T-helper 2 cell treated with Interferon-gamma antibody and Interleukin-4, amounts not matched to agents 5 μg/mL and 100 μg/mL, for 36 hours (primary cell): ENCODE measurements at regions not wholly inside any gene's neighbourhood (a gene's known extent, or its start where the extent isn't known, plus 50 kb on each side); places are given as distances from the start of the nearest gene placed in this dataset.
"Not testable (repeated sequence)": the region's sequence is repeated elsewhere in the genome, so short reads cannot be mapped to it uniquely, and the experiment has no call there.

Source experiments
- DNase-seq: peaks from one replicate; pipeline ENCODE4 v3.0.0; 2021; ENCODE audit warnings: low spot score
- H3K27ac Mint-ChIP-seq: one replicate; pipeline ENCODE4 v1.8.0; 2021; ENCODE audit warnings: mild to moderate bottlenecking, mixed read lengths
- H3K27me3 Mint-ChIP-seq: one replicate; pipeline ENCODE4 v1.8.0; 2021; ENCODE audit warnings: low read depth, mixed read lengths
- H3K36me3 Mint-ChIP-seq: one replicate; pipeline ENCODE4 v1.8.0; 2021; ENCODE audit warnings: low read depth, mixed read lengths
- H3K4me1 Mint-ChIP-seq: one replicate; pipeline ENCODE4 v1.8.0; 2021; ENCODE audit warnings: low read depth, mixed read lengths
- H3K4me3 Mint-ChIP-seq: one replicate; pipeline ENCODE4 v1.8.0; 2022; ENCODE audit warnings: mild to moderate bottlenecking, moderate library complexity, mixed read lengths
- H3K9me3 Mint-ChIP-seq: one replicate; pipeline ENCODE4 v1.8.0; 2021; ENCODE audit warnings: mixed read lengths

GRCh38 chr18:10094655-10095054, 180.8 kb downstream of the VAPA start:
- Mint-ChIP-seq H3K27me3 (peaks cover 4% of the 10 kb centered on the region), H3K4me3 (no peak overlapping the region), H3K9me3 (no peaks in the 10 kb centered on the region), H3K27ac (no peak overlapping the region), H3K36me3 (no peaks in the 10 kb centered on the region), H3K4me1 (no peaks in the 10 kb centered on the region)
- DNase-seq = no peak

- Mint-ChIP-seq H3K4me3 (no peak overlapping the region), H3K9me3 (no peaks in the 10 kb centered on the region), H3K27me3 (peaks cover under 1% of the 10 kb centered on the region), H3K27ac (no peak overlapping the region), H3K4me1 (no peaks in the 10 kb centered on the region), H3K36me3 (no peaks in the 10 kb centered on the region)
- no peak for DNase-seq
These were observed 181.5 kb downstream of the VAPA start for GRCh38 chr18:10095356-10095755.

GRCh38 chr18:10099539-10100140, 185.8 kb downstream of the VAPA start:
- Mint-ChIP-seq H3K27me3 (no peaks in the 10 kb centered on the region), H3K27ac (no peak overlapping the region), H3K4me3 (no peak overlapping the region), H3K36me3 (no peaks in the 10 kb centered on the region), H3K9me3 (no peaks in the 10 kb centered on the region), H3K4me1 (no peaks in the 10 kb centered on the region)
- DNase-seq = no peak

- Mint-ChIP-seq H3K27me3 (no peaks in the 10 kb centered on the region), H3K4me3 (no peak overlapping the region), H3K27ac (no peak overlapping the region), H3K9me3 (no peaks in the 10 kb centered on the region), H3K36me3 (no peaks in the 10 kb centered on the region), H3K4me1 (no peaks in the 10 kb centered on the region)
- no peak for DNase-seq
These were observed 186.4 kb downstream of the VAPA start for GRCh38 chr18:10100196-10100595.

- no peaks in the 10 kb centered on the region for H3K4me1 Mint-ChIP-seq
- H3K27me3 Mint-ChIP-seq = no peaks in the 10 kb centered on the region
- DNase-seq = no peak
- no peak overlapping the region for H3K27ac Mint-ChIP-seq
- no peaks in the 10 kb centered on the region for H3K36me3 Mint-ChIP-seq
- H3K9me3 Mint-ChIP-seq = peaks cover 5% of the 10 kb centered on the region
- H3K4me3 Mint-ChIP-seq = no peak overlapping the region
These were observed 187.3 kb downstream of the VAPA start for GRCh38 chr18:10100941-10101701.

GRCh38 chr18:10101729-10102128, 187.9 kb downstream of the VAPA start:
- Mint-ChIP-seq H3K27me3 (no peaks in the 10 kb centered on the region), H3K4me3 (no peak overlapping the region), H3K27ac (no peak overlapping the region), H3K9me3 (peaks cover 5% of the 10 kb centered on the region), H3K4me1 (no peaks in the 10 kb centered on the region), H3K36me3 (no peaks in the 10 kb centered on the region)
- DNase-seq = no peak

GRCh38 chr18:10105118-10105517, 191.3 kb downstream of the VAPA start:
- not testable (repeated sequence) for DNase-seq, H3K36me3 Mint-ChIP-seq, H3K27ac Mint-ChIP-seq, H3K27me3 Mint-ChIP-seq, H3K4me3 Mint-ChIP-seq, H3K9me3 Mint-ChIP-seq, H3K4me1 Mint-ChIP-seq

- no peak overlapping the region for H3K27ac Mint-ChIP-seq
These were observed 197.4 kb downstream of the VAPA start for GRCh38 chr18:10111191-10111590.

GRCh38 chr18:10111944-10112343, 198.1 kb downstream of the VAPA start:
- peaks cover 3% of the 10 kb centered on the region for H3K27me3 Mint-ChIP-seq
- DNase-seq = no peak
- H3K36me3 Mint-ChIP-seq = no peaks in the 10 kb centered on the region
- H3K4me3 Mint-ChIP-seq = no peak overlapping the region
- H3K9me3 Mint-ChIP-seq = peaks cover 3% of the 10 kb centered on the region
- H3K4me1 Mint-ChIP-seq = no peaks in the 10 kb centered on the region
- H3K27ac Mint-ChIP-seq = no peak overlapping the region

More at GRCh38 chr18:10111191-10111590, 197.4 kb downstream of the VAPA start:
- Mint-ChIP-seq H3K4me1 (no peaks in the 10 kb centered on the region), H3K27me3 (peaks cover 5% of the 10 kb centered on the region), H3K36me3 (no peaks in the 10 kb centered on the region), H3K9me3 (peaks cover 3% of the 10 kb centered on the region), H3K4me3 (no peak overlapping the region)
- DNase-seq = no peak

GRCh38 chr18:10113121-10114022, 199.6 kb downstream of the VAPA start:
- no peaks in the 10 kb centered on the region for H3K4me1 Mint-ChIP-seq
- H3K4me3 Mint-ChIP-seq = no peak overlapping the region

GRCh38 chr18:10114717-10115463, 201.1 kb downstream of the VAPA start:
- H3K27me3 Mint-ChIP-seq = peaks cover 4% of the 10 kb centered on the region
- no peaks in the 10 kb centered on the region for H3K4me1 Mint-ChIP-seq
- peaks cover 5% of the 10 kb centered on the region for H3K9me3 Mint-ChIP-seq
- H3K4me3 Mint-ChIP-seq = no peak overlapping the region
- H3K36me3 Mint-ChIP-seq = no peaks in the 10 kb centered on the region
- H3K27ac Mint-ChIP-seq = no peak overlapping the region
- DNase-seq = no peak

More at GRCh38 chr18:10113121-10114022, 199.6 kb downstream of the VAPA start:
- Mint-ChIP-seq H3K27me3 (peaks cover 4% of the 10 kb centered on the region), H3K27ac (no peak overlapping the region), H3K36me3 (no peaks in the 10 kb centered on the region), H3K9me3 (peaks cover 4% of the 10 kb centered on the region)
- no peak for DNase-seq

- peaks cover 4% of the 10 kb centered on the region for H3K27me3 Mint-ChIP-seq
- H3K4me1 Mint-ChIP-seq = no peaks in the 10 kb centered on the region
- DNase-seq = no peak
- no peak overlapping the region for H3K4me3 Mint-ChIP-seq
- H3K9me3 Mint-ChIP-seq = peaks cover 5% of the 10 kb centered on the region
- no peak overlapping the region for H3K27ac Mint-ChIP-seq
- no peaks in the 10 kb centered on the region for H3K36me3 Mint-ChIP-seq
These were observed 202.8 kb downstream of the VAPA start for GRCh38 chr18:10116574-10116973.

- Mint-ChIP-seq H3K4me1 (peaks cover 4% of the 10 kb centered on the region), H3K9me3 (peaks cover 5% of the 10 kb centered on the region), H3K36me3 (no peaks in the 10 kb centered on the region), H3K27ac (no peak overlapping the region), H3K27me3 (peaks cover 4% of the 10 kb centered on the region), H3K4me3 (no peak overlapping the region)
- DNase-seq = no peak
These were observed 205.7 kb downstream of the VAPA start for GRCh38 chr18:10119528-10119927.
